LNCAP (cell line): ENCODE measurements at regions not wholly inside any gene's neighbourhood (a gene's known extent, or its start where the extent isn't known, plus 50 kb on each side); places are given as distances from the start of the nearest gene placed in this dataset.

Experiments
- TF ChIP-seq, protein P1 (sequence below): fragments of 450-650 bp; IDR thresholded peaks from 2 replicates; pipeline ENCODE4 v1.5.1; 2017; ENCODE audit warnings: mild to moderate bottlenecking

DNA sequence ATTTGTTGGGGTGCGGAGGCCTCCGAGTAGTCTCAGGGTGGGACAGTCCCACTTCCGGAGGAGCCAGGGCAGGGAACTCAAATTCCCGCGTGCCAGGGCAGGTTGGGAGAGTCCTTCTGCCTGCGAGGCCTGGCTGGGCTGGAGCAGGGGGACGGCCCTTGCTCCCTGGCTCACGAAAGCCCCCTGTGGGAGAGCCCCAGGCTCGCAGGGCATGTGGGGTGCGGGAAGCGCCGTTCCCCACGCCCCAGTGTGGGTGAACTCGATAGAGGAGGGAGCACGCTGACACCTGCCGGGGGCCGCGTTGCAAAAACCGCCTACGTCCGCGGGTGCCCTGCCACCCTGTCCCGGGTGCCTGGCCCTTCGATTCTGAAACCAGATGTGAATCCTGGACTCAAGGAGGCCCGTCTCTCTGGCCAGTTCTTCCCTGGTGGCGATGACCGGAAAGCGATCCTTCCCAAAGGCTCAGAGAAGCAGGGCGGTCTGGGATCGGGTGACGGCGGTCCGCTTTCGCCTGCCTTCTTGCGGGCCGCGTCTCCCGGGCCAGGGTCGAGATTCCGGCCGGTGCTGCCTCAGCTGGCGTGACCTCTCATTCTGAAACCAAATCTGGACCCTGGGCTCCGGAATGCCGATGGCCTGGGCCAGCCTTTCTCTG is 1846.5 kb upstream of the DEFB115 start:
- TF ChIP-seq, protein P1, sequence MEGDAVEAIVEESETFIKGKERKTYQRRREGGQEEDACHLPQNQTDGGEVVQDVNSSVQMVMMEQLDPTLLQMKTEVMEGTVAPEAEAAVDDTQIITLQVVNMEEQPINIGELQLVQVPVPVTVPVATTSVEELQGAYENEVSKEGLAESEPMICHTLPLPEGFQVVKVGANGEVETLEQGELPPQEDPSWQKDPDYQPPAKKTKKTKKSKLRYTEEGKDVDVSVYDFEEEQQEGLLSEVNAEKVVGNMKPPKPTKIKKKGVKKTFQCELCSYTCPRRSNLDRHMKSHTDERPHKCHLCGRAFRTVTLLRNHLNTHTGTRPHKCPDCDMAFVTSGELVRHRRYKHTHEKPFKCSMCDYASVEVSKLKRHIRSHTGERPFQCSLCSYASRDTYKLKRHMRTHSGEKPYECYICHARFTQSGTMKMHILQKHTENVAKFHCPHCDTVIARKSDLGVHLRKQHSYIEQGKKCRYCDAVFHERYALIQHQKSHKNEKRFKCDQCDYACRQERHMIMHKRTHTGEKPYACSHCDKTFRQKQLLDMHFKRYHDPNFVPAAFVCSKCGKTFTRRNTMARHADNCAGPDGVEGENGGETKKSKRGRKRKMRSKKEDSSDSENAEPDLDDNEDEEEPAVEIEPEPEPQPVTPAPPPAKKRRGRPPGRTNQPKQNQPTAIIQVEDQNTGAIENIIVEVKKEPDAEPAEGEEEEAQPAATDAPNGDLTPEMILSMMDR: no peak

DNA sequence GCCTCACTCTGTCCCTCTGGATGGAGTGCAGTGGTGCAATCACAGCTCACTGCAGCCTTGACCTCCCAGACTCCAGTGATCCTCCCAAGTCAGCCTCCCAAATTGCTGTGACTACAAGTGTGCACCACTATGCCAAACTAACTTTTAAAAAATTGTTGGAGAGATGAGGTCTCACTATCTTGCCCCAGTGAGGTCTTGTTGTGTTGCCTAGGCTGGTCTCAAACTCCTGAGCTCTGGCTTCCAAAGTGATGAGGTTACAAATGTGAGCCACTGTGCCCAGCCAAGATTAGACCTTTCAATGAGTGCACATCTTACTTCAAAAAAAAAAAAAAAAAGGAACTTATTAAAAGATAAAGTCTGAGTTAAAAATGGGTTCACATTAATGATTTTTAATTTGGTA is 1838.1 kb upstream of the DEFB115 start:
- TF ChIP-seq, protein P1: no peak

DNA sequence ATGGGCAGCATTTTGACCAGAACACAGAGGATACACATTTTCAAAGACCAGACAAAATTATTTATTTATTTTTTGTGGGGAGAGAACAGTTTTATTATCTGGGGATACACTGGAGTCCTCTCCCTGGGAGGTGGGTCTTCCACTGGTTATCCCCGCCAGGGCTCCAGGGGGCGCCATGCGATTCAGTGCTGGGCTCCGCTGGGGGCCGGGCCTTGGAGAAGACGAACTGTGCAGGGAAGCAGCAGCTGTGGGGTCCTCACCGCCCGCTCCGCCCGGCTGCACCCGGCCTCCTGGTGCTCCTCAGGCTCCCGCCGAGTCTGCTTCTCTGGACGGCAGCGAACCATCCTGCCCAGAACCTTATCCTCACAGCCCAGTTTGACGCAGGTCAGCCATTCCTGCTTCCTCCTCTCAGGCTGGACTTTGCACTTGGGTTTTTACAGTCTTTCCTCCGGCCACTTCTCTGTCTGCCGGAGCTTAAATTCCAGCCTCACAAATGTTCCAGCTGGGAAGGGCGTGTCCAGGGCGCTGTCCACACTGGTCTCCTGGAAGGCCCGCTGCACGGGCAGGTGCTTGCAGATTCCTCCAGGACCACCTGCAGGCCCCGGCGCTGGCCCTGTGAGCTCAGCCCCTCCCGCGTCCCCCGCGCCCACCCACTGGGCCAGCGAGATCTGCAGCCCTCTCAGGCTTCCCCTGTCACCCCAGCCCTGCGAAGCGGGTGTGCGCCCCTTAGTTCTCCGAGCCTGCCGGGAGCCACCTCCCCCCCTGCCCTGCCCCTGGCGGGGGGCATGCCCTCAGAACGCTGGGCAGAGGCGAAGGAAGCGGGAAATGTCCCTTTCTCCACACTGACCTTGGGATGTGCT is 1830.0 kb upstream of the DEFB115 start:
- TF ChIP-seq, protein P1: peak; percentile 12; the same call in 1 of the 2 replicates

DNA sequence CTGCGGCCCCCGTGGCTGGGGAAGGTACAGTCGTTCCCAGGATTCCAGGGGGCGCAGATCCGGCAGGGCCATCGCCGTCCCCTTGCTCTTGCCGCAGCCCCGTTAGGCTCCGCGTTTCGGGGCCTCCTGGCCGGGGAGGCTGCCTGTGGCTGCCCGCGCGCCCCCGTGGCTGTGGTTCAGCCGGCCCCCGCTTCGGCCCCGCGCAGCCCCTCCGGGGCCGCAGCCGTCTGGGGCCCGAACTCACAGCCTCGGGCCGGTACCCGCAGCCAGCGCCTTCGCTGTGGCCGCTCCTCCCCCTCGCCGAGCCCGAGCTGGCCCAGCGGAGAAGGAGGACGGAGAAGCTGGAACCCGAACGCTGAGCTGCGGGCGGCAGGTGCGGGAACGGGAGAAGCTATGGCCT is 1826.9 kb upstream of the DEFB115 start:
- TF ChIP-seq, protein P1: no peak

DNA sequence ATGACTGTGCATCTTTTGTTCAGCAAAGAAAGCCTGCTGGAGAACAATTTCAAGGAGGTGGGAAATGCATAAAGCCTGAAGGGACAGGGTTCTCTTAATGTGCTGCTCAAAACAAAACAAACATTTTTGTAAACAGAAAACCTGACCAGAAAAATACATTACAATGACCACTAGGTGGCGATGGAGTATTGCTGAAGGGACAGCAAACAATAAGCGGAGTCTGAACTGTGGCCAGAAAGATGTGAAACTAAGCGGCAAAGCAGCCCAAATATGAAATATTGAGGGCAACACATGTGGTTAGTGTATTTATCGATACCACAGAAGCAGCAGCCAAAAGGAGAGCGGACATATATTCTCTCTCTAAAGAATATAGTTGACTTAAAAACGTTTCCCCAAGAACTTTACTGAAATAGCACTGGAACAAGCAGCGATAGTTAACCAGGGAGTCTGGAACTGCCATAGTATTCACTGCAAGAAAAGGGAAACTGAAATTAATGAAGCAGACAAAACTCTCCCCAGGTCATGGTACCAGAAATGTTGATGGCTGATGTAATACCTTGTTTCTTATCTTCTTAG is 1814.2 kb upstream of the DEFB115 start:
- TF ChIP-seq, protein P1: peak; percentile 67

DNA sequence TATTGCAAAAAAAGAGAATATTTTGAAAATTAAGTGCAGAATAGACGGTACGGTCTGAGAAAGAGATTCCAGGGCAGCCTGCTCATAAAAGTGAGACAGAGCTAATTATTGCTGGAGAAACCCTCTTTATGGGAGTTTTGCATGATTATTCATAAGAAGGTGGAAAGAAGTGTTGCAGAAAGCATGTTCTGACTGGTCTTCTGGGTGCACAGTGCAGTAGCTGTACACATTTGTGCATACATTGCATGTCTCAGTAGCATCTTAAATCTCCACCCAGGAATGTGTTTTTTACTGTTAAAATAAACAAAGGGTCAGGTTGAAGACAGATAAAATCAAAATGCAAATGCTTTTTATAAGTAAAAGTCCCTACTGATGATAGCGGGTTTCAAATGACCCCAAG is 1813.6 kb upstream of the DEFB115 start:
- TF ChIP-seq, protein P1: no peak

DNA sequence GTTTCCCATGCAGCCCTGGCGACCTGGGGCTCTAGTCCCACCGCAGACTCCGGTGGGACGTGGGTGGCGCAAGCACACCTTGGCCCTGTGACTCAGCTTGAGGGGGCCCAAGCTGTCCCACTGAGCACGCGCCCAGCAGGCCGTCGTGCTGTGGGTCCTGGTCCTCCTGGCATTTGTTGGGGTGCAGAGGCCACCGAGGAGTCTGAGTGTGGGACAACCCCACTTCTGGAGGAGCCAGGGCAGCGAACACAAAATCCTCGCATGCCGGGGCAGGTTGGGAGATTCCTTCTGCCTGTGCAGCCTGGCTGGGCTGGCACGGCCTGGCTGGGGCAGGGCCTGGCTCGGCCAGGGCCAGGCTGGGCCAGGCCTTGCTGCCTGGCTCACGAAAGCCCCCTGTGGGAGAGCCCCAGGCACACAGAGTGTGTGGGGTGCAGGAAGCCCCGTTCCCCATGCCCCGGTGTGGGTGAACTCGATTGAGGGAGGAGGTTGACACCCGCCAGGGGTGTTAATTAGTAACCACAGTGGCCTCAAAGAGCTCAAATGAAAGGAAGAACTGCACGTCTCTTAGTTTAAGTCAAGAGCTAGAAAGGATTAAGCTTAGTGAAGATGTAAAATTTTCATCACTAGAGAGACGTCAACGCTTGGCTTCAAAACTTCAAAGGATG is 1808.5 kb upstream of the DEFB115 start:
- TF ChIP-seq, protein P1: no peak
